Ovary (tissue), 3 donors: ENCODE measurements at regions not wholly inside any gene's neighbourhood (a gene's known extent, or its start where the extent isn't known, plus 50 kb on each side); places are given as distances from the start of the nearest gene placed in this dataset.

Experiments used
- EP300 ChIP-seq: sonication (generic); formaldehyde crosslinking; IDR thresholded peaks from one replicate; pipeline ENCODE4 v1.6.1; 2017; ENCODE audit warnings: antibody characterized with exemption
- POLR2A ChIP-seq: fragments of 450-650 bp; IDR thresholded peaks from one replicate; pipeline ENCODE4 v1.6.1; 2017; ENCODE audit warnings: antibody characterized with exemption, mild to moderate bottlenecking, moderate library complexity
- TF ChIP-seq, protein P1 (sequence below), 3 donors: fragments of 450-650 bp in 2 of 3; fragments of 200-600 bp in 1 of 3; IDR thresholded peaks; one replicate each; pipeline versions ENCODE4 v1.5.1 to v1.8.0; 2016 to 2022; ENCODE audit warnings: antibody characterized with exemption in 3 of 3, mild to moderate bottlenecking in 1 of 3
- donor health status: DM: no; HTN: no; CAD: no.

DNA sequence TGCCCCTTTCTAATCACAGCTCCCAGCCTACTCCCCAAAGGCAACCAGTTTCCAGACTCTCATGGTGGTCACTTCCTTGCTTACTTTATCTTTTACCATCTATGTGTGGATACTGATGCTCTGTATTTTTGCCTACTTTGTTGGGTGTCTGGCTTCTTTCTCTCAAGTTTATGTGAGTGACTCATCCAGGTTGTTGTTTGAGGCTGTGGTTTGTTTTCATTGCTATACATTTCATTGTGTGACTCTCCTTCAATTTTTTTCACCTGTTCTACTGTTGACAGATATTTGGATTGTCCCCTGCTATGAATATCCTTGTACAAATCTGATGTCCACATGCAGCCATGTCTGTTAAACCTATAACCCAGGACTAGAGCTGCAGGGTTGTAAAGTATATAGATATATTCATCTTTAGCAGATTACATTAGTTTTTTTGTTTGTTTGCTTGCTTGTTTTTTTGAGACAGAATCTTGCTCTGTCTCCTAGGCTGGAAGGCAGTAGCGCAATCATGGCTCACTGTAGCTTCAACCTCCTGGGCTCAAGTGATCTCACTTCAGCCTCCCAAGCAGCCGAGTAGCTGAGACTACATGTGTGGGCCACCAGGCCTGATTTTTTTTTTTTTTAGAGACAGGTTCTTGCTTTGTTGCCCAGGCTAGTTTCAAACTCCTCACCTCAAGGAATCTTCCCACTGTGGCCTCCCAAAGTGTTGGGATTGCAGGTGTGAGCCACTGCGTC lies 72.9 kb upstream of the EEF1E1 start:
- TF ChIP-seq, protein P1, sequence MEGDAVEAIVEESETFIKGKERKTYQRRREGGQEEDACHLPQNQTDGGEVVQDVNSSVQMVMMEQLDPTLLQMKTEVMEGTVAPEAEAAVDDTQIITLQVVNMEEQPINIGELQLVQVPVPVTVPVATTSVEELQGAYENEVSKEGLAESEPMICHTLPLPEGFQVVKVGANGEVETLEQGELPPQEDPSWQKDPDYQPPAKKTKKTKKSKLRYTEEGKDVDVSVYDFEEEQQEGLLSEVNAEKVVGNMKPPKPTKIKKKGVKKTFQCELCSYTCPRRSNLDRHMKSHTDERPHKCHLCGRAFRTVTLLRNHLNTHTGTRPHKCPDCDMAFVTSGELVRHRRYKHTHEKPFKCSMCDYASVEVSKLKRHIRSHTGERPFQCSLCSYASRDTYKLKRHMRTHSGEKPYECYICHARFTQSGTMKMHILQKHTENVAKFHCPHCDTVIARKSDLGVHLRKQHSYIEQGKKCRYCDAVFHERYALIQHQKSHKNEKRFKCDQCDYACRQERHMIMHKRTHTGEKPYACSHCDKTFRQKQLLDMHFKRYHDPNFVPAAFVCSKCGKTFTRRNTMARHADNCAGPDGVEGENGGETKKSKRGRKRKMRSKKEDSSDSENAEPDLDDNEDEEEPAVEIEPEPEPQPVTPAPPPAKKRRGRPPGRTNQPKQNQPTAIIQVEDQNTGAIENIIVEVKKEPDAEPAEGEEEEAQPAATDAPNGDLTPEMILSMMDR (IDR thresholded peaks at IDR 0.05), result no peak
- TF ChIP-seq POLR2A (no peak), EP300 (no peak)
